ENCODE measurements at regions not wholly inside any gene's neighbourhood (a gene's known extent, or its start where the extent isn't known, plus 50 kb on each side); places are given as distances from the start of the nearest gene placed in this dataset.

- TF ChIP-seq CHD7 (IDR thresholded peaks at IDR 0.05; ENCODE audit: low read depth, low read length) (no peak), FOXP4 (CRISPR knock-in tag; IDR thresholded peaks at IDR 0.05; ENCODE audit: borderline replicate concordance) (no peak)
Measured at GRCh38 chrX:22430701-22431100, 158.0 kb downstream of the CBLL2 start (continued).
